GM12873 (cell line): ENCODE measurements at regions not wholly inside any gene's neighbourhood (a gene's known extent, or its start where the extent isn't known, plus 50 kb on each side); places are given as distances from the start of the nearest gene placed in this dataset.

ENCODE experiments used
- CTCF ChIP-seq: IDR thresholded peaks from 2 replicates; pipeline ENCODE4 v1.5.1; 2012; ENCODE audit warnings: low read depth, mild to moderate bottlenecking, moderate library complexity, low read length, control low read depth; ENCODE audit not compliant: insufficient read depth; ENCODE audit errors: missing control alignments

DNA sequence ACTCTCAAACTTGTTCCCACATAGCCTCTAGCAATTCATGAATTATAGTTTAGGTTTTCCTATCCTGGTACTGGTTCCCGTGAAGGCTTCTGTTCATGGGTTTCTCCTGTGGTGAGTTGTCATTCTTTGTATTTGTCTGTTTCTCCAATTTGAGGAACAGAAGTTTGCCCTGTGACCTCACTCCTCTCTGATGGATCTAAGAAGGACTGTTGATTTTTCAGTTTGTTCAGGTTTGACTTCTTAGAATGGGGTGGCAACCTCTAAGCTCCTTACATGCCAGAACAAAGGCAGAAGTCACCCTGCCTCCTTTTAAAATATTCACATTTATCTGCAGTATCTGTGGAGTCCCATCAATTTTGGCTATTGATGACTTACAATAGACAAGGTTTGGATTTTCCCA lies 354.0 kb downstream of the SPRY2 start:
- no peak for TF ChIP-seq CTCF

DNA sequence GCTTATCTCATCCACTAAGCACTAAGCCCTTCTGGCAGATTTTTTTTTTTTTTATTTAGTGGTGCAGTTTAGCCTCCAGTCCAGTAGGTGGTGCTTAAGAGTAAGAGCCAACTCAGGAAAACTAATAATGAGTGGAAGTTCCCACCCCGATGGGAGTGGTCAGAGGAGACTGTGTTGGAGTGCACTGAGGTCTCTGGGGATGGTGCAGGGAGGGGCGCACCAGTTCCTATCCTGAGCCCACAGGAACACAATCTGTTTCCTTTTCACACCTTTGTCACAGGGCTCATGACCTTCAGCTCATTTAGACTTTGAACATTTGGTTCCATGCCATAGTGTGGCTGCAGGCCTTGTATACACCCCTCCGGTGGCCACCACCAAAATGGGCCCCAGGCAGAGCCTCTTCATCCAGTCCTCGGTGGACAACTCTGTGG lies 367.4 kb downstream of the SPRY2 start:
- peak; percentile 72 for TF ChIP-seq CTCF

DNA sequence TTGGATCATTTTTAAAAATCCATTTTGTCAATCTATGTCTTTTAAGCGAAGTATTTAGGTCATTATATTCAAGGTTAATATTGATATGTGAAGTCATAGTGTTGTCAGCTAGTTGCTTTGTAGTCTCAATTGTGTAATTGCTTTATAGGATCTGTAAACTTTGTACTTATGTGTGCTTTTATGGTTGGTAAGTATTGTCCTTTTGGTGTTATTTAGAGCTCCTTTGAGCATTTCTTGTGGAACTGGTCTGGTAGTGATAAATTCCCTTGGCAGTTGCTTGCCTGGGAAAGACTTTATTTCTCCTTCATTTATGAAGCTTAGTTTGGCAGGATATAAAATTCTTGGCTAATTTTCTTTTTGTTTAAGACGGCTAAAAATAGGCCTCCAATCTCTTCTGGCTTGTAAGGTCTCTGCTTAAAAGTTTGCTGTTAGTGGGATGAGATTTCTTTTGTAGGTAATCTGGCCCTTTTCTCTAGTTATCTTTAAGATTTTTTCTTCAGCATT lies 368.8 kb downstream of the SPRY2 start:
- TF ChIP-seq CTCF, result no peak

- no peak for TF ChIP-seq CTCF
Observed at GRCh38 chr13:79966493-79966895, 374.4 kb downstream of the SPRY2 start.

- no peak for TF ChIP-seq CTCF
Observed at GRCh38 chr13:79966059-79966458, 374.9 kb downstream of the SPRY2 start.

DNA sequence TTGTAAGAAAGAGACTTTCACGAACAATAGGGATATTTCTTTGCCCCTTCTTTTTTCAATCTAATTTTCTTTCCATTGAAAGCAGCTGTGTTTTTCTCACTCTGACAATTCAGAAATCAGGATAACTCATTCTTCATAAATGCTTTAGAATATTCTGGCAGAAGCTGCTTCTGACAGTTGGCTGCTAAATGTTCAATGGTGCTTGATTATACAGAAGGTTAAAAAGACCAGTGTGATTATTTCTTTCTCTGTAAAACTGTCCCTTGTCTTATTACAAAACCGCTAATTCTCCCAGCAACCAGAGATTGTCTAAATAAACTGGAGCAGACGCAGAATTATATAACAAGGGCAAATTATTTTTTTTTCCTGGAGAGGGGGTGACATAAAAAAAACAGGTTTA lies 394.4 kb downstream of the SPRY2 start:
- no peak for TF ChIP-seq CTCF

GRCh38 chr13:79943346-79944023 lies 397.4 kb downstream of the SPRY2 start:
- no peak for TF ChIP-seq CTCF
